GM12878 (cell line): ENCODE measurements at regions not wholly inside any gene's neighbourhood (a gene's known extent, or its start where the extent isn't known, plus 50 kb on each side); places are given as distances from the start of the nearest gene placed in this dataset.

Experiments used
- ATAC-seq: fragments of 200-7000 bp; cut with Tn5 transposase; 3 replicates; pipeline ENCODE4 v1.9.1; 2020; ENCODE audit warnings: mild to moderate bottlenecking, moderate library complexity
- BruUV-seq: library from RNA; stranded (reverse); fragments of 400-500 nt; replicated peaks from 2 replicates; lab custom pipeline; 2021; lab: Mats Ljungman, UMichigan
- CTCF ChIA-PET: fragments of 300-600 bp; sonication (Branson Sonifier 250); formaldehyde crosslinking; extraction: SDS; loops from one replicate; lab custom pipeline; 2021; ENCODE audit warnings: inconsistent platforms; lab: Yijun Ruan, JAX
- POLR2A ChIA-PET: fragments of 350-600 bp; formaldehyde crosslinking; extraction: SDS; loops from one replicate; lab custom pipeline; 2021; ENCODE audit warnings: inconsistent platforms; lab: Charles Lee
- RAD21 ChIA-PET: fragments of 300-600 bp; sonication (Branson Sonifier 250); formaldehyde crosslinking; loops from one replicate; lab custom pipeline; 2023; ENCODE audit warnings: antibody characterized with exemption; ENCODE audit not compliant: unreplicated experiment; lab: Charles Lee
- SMC1A ChIA-PET: fragments of 300-600 bp; sonication (Branson Sonifier 250); formaldehyde crosslinking; loops from one replicate; lab custom pipeline; 2023; ENCODE audit not compliant: unreplicated experiment, uncharacterized antibody; lab: Charles Lee
- DNase-seq: peaks from one replicate; pipeline ENCODE4 v3.0.0-alpha.2; 2011; ENCODE audit warnings: low read depth, low spot score
- FAIRE-seq: peaks from 3 replicates; lab custom pipeline; 2011; peaks lifted over from hg19 to GRCh38; lab: Jason Lieb, UNC
- H2AFZ ChIP-seq: 2 replicates; pipeline ENCODE4 v1.6.0; 2011; ENCODE audit warnings: low read depth, low read length, control low read depth; ENCODE audit not compliant: control insufficient read depth
- H3K27ac ChIP-seq: 2 replicates; pipeline ENCODE4 v1.5.1; 2011; ENCODE audit warnings: control low read depth; ENCODE audit not compliant: control insufficient read depth, insufficient read depth
- H3K27me3 ChIP-seq, 2 experiments: replicated peaks in 1 of 2; 2 replicates each; pipeline versions ENCODE4 v1.6.0 to v1.6.1; 2011; ENCODE audit warnings: low read length in 1 of 2; ENCODE audit not compliant: control insufficient read depth in 2 of 2, insufficient read depth in 2 of 2
- H3K36me3 ChIP-seq, 2 experiments: 2 replicates each; pipeline ENCODE4 v1.5.1; 2011; ENCODE audit warnings: low read length in 1 of 2; ENCODE audit not compliant: control insufficient read depth in 2 of 2, insufficient read depth in 2 of 2
- H3K4me1 ChIP-seq: 2 replicates; pipeline ENCODE4 v1.6.1; 2011; ENCODE audit warnings: mild to moderate bottlenecking, low read length, moderate library complexity, mixed read lengths; ENCODE audit not compliant: control insufficient read depth, insufficient read depth
- H3K4me2 ChIP-seq: 2 replicates; pipeline ENCODE4 v1.6.0; 2011; ENCODE audit warnings: control low read depth; ENCODE audit not compliant: control insufficient read depth, insufficient read depth
- H3K4me3 ChIP-seq: fragments of 200-600 bp; sonication (generic); 2 replicates; pipeline ENCODE4 v1.5.1; 2016
- H3K79me2 ChIP-seq: 2 replicates; pipeline ENCODE4 v1.6.0; 2011; ENCODE audit warnings: low read length; ENCODE audit not compliant: control insufficient read depth, insufficient read depth
- H3K9ac ChIP-seq: 2 replicates; pipeline ENCODE4 v1.8.0; 2011; ENCODE audit warnings: low read length, control low read depth, mixed read lengths; ENCODE audit not compliant: control insufficient read depth, insufficient read depth
- H3K9me3 ChIP-seq: replicated peaks from 3 replicates; pipeline ENCODE4 v1.5.1; 2011; ENCODE audit warnings: mild to moderate bottlenecking, low read length; ENCODE audit not compliant: control insufficient read depth, insufficient read depth
- H4K20me1 ChIP-seq: 2 replicates; pipeline ENCODE4 v1.6.0; 2011; ENCODE audit not compliant: control insufficient read depth, insufficient read depth
- ASH2L ChIP-seq: fragments of 300-600, 200-600 bp; sonication (generic); IDR thresholded peaks from 2 replicates; pipeline ENCODE4 v1.6.1; 2017; ENCODE audit warnings: low read depth, mild to moderate bottlenecking, borderline replicate concordance
- BRCA1 ChIP-seq: IDR thresholded peaks from 2 replicates; pipeline ENCODE4 v1.6.1; 2011; ENCODE audit warnings: low read depth, low read length, improper control_type of control experiment
- CBX3 ChIP-seq: fragments of 200-600 bp; sonication (generic); IDR thresholded peaks from 2 replicates; pipeline ENCODE4 v1.6.1; 2016; ENCODE audit warnings: low read depth, borderline replicate concordance
- CEBPB ChIP-seq, 2 experiments: fragments of 150-350 bp in 1 of 2; IDR thresholded peaks; 2 replicates each; pipeline ENCODE4 v1.6.1; 2012 to 2014; ENCODE audit warnings: low read depth in 2 of 2, low read length in 2 of 2, borderline replicate concordance in 1 of 2, inconsistent platforms in 1 of 2
- E4F1 ChIP-seq: fragments of 450-650 bp; IDR thresholded peaks from 2 replicates; pipeline ENCODE4 v1.6.1; 2018; ENCODE audit warnings: borderline replicate concordance, mild to moderate bottlenecking; ENCODE audit not compliant: partially characterized antibody
- FOXK2 ChIP-seq: fragments of 450-650 bp; IDR thresholded peaks from 2 replicates; pipeline ENCODE4 v1.6.1; 2017; ENCODE audit warnings: mild to moderate bottlenecking, moderate library complexity
- FOXM1 ChIP-seq: IDR thresholded peaks from 2 replicates; pipeline ENCODE4 v1.6.1; 2012; ENCODE audit warnings: low read depth, mild to moderate bottlenecking, inconsistent platforms, low read length, moderate library complexity
- HDAC6 ChIP-seq: fragments of 200-600 bp; sonication (generic); IDR thresholded peaks from one replicate; pipeline ENCODE4 v1.8.0; 2017; ENCODE audit warnings: antibody characterized with exemption; ENCODE audit not compliant: unreplicated experiment
- IKZF2 ChIP-seq, 2 experiments: fragments of 450-650 bp; IDR thresholded peaks; 2 replicates each; pipeline ENCODE4 v1.6.1; 2017; ENCODE audit warnings: mild to moderate bottlenecking in 2 of 2, moderate library complexity in 2 of 2
- IRF5 ChIP-seq: fragments of 450-650 bp; IDR thresholded peaks from 2 replicates; pipeline ENCODE4 v1.6.1; 2017; ENCODE audit warnings: borderline replicate concordance
- KAT2A ChIP-seq: conservative IDR thresholded peaks from 2 replicates; pipeline ENCODE4 v1.6.1; 2011; ENCODE audit warnings: low read depth, low read length; ENCODE audit not compliant: control insufficient read depth
- NR2C2 ChIP-seq: IDR thresholded peaks from 2 replicates; pipeline ENCODE4 v1.6.1; 2011; ENCODE audit warnings: borderline replicate concordance, low read depth; ENCODE audit not compliant: control insufficient read depth, insufficient read length
- NR2F1 ChIP-seq: fragments of 450-650 bp; conservative IDR thresholded peaks from 2 replicates; pipeline ENCODE4 v1.6.1; 2017; ENCODE audit warnings: mild to moderate bottlenecking
- NRF1 ChIP-seq: conservative IDR thresholded peaks from 2 replicates; pipeline ENCODE4 v1.6.1; 2011; ENCODE audit warnings: mild to moderate bottlenecking, low read depth, low read length, improper control_type of control experiment
- POU2F2 ChIP-seq: IDR thresholded peaks from 3 replicates; pipeline ENCODE4 v1.6.1; 2011; ENCODE audit warnings: low read depth, mild to moderate bottlenecking, low read length, borderline replicate concordance
- RUNX3 ChIP-seq: IDR thresholded peaks from 2 replicates; pipeline ENCODE4 v1.6.1; 2012; ENCODE audit warnings: low read length, inconsistent platforms
- SMARCA5 ChIP-seq: fragments of 450-650 bp; IDR thresholded peaks from 2 replicates; pipeline ENCODE4 v1.6.1; 2017; ENCODE audit warnings: mild to moderate bottlenecking
- ZBTB4 ChIP-seq: fragments of 450-650 bp; formaldehyde crosslinking; IDR thresholded peaks from 2 replicates; pipeline ENCODE4 v1.4.0; 2022; ENCODE audit warnings: mild to moderate bottlenecking, moderate library complexity
- ZNF207 ChIP-seq: fragments of 450-650 bp; IDR thresholded peaks from 2 replicates; pipeline ENCODE4 v1.6.1; 2014; ENCODE audit warnings: antibody characterized with exemption, mild to moderate bottlenecking, borderline replicate concordance
- in situ Hi-C: fragments of 300-500 bp; cut with MboI; formaldehyde crosslinking; loops from 9 replicates; pipeline ENCODE4 v1.14.3; 2018; ENCODE audit warnings: mixed read lengths
- intact Hi-C: fragments of 100-400 bp; cut with micrococcal nuclease; formaldehyde crosslinking; loops from one replicate; pipeline ENCODE4 v1.14.2; 2022; ENCODE audit not compliant: unreplicated experiment

GRCh38 chr14:47978871-47979270 is 303.5 kb upstream of the MDGA2 start:
- ChIA-PET CTCF (no interaction called here), SMC1A (no interaction called here), POLR2A (no interaction called here), RAD21 (no interaction called here)
- Histone ChIP-seq H3K79me2 (no peaks in the 10 kb centered on the region), H2AFZ (no peak overlapping the region), H3K4me3 (no peak overlapping the region), H3K36me3 (no peaks in the 10 kb centered on the region), H4K20me1 (no peaks in the 10 kb centered on the region), H3K4me2 (no peak overlapping the region), H3K9me3 (no peaks in the 10 kb centered on the region), H3K4me1 (no peaks in the 10 kb centered on the region), H3K27ac (no peak overlapping the region), H3K9ac (no peak overlapping the region), H3K27me3 (no peaks in the 10 kb centered on the region)
- in situ Hi-C loops, result no loop called here
- FAIRE-seq, result no peak
- BruUV-seq, result no TSS peak
- intact Hi-C loops, result no loop called here
- no peak for ATAC-seq
- TF ChIP-seq FOXK2 (no peak), HDAC6 (no peak), ZBTB4 (CRISPR knock-in tag) (no peak), NRF1 (no peak), BRCA1 (no peak), ASH2L (no peak), KAT2A (no peak), NR2F1 (no peak), POU2F2 (no peak), ZNF207 (no peak), NR2C2 (no peak), E4F1 (no peak), SMARCA5 (no peak), RUNX3 (no peak), CEBPB (IDR thresholded peaks at IDR 0.05; ENCODE audit: borderline replicate concordance in 1 of 2, low read depth in 2 of 2, low read length in 2 of 2) (no peak), CBX3 (no peak), IRF5 (no peak), IKZF2 (IDR thresholded peaks at IDR 0.05) (no peak), FOXM1 (no peak)
- no peak for DNase-seq
